Heart left ventricle (tissue), 13 donors: ENCODE measurements at regions not wholly inside any gene's neighbourhood (a gene's known extent, or its start where the extent isn't known, plus 50 kb on each side); places are given as distances from the start of the nearest gene placed in this dataset.

ENCODE experiments used
- POLR2A ChIP-seq, 2 donors: fragments of 450-650 bp; IDR thresholded peaks; one replicate each; pipeline ENCODE4 v1.6.1; 2017; ENCODE audit warnings: antibody characterized with exemption in 2 of 2, mild to moderate bottlenecking in 2 of 2, moderate library complexity in 2 of 2
- TF ChIP-seq, protein P1 (sequence below), 12 donors: fragments of 200-600 bp; sonication (generic) in 4 of 12; IDR thresholded peaks; one replicate each; pipeline versions ENCODE4 v1.5.0 to v1.8.0; 2018 to 2022; ENCODE audit warnings: antibody characterized with exemption in 12 of 12, mild to moderate bottlenecking in 5 of 12
- donor health status: ischemic (EF 13 %, LVEDD 7.1; RV severe dilation, severe dysfunction).
- donor health status: DM: no; HTN: yes; CAD: no.
- donor health status: DM: no; HTN: no; CAD: no.
- donor health status: ischemic (EF 25% LVEDD 6.9; RV normal size, moderate dysfunction).
- donor health status: ischemic (EF 25% LVEDD 5.7; RV mildly dilated, moderate dysfunction).
- donor health status: ischemic (EF 35%, LVEDD 5.7; RV mildly dilated, moderate dysfunction).
- donor health status: nonischemic (EF 11% LVEDD 7.7; RV severe dilation, severe dysfunction).
- donor health status: DM: yes; HTN: yes; CAD: no.
- donor health status: PGD.
- donor health status: ischemic (EF 29% LVEDD 5.4; RV normal size, mild dysfunction).
- donor health status: nonischemic (EF 23%, LVEDD 6.1; RV moderate dilation, normal function).

DNA sequence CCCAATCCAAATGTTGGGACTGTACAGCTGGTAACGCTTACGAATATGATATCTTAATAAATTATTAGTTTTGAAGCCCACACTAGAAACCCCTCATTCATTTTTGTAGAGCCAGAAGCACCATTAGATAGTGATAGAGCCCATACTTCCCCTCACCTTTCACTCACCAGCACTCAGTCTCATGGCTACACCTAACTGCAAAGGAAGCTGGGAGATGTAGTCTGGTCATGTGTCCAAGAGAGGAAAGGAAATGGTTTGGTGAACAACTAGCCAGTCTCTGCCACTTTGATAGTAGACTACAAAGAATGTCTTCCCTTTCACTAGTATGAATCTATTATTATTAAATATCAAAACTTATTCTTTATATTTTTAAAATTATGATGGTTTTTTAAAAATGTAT is 77.1 kb upstream of the EGFL6 start:
- TF ChIP-seq, protein P1, sequence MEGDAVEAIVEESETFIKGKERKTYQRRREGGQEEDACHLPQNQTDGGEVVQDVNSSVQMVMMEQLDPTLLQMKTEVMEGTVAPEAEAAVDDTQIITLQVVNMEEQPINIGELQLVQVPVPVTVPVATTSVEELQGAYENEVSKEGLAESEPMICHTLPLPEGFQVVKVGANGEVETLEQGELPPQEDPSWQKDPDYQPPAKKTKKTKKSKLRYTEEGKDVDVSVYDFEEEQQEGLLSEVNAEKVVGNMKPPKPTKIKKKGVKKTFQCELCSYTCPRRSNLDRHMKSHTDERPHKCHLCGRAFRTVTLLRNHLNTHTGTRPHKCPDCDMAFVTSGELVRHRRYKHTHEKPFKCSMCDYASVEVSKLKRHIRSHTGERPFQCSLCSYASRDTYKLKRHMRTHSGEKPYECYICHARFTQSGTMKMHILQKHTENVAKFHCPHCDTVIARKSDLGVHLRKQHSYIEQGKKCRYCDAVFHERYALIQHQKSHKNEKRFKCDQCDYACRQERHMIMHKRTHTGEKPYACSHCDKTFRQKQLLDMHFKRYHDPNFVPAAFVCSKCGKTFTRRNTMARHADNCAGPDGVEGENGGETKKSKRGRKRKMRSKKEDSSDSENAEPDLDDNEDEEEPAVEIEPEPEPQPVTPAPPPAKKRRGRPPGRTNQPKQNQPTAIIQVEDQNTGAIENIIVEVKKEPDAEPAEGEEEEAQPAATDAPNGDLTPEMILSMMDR (IDR thresholded peaks at IDR 0.05) = no peak
- TF ChIP-seq POLR2A (IDR thresholded peaks at IDR 0.05) = no peak
